Neural progenitor cell (in vitro differentiated cells): ENCODE measurements at regions not wholly inside any gene's neighbourhood (a gene's known extent, or its start where the extent isn't known, plus 50 kb on each side); places are given as distances from the start of the nearest gene placed in this dataset.

Experiments
- DNase-seq: peaks from one replicate; pipeline ENCODE4 v3.0.0-alpha.2; 2016; ENCODE audit warnings: low spot score
- H2AFZ ChIP-seq: fragments of 200-600 bp; sonication (generic); replicated peaks from 2 replicates; pipeline ENCODE4 v1.6.1; 2016; ENCODE audit warnings: antibody characterized with exemption
- H3F3A ChIP-seq: fragments of 200-600 bp; sonication (generic); 2 replicates; pipeline ENCODE4 v1.6.1; 2016; ENCODE audit warnings: antibody characterized with exemption, low read depth
- H3K27ac ChIP-seq: fragments of 200-600 bp; sonication (generic); 2 replicates; pipeline ENCODE4 v1.5.1; 2016; ENCODE audit warnings: mild to moderate bottlenecking
- H3K27me3 ChIP-seq: fragments of 200-600 bp; sonication (generic); 2 replicates; pipeline ENCODE4 v1.6.1; 2016; ENCODE audit warnings: mild to moderate bottlenecking, moderate library complexity
- H3K36me3 ChIP-seq: fragments of 200-600 bp; sonication (generic); 2 replicates; pipeline ENCODE4 v1.5.1; 2016
- H3K4me1 ChIP-seq: fragments of 200-600 bp; sonication (generic); 2 replicates; pipeline ENCODE4 v1.6.1; 2016; ENCODE audit warnings: mixed run types
- H3K4me2 ChIP-seq: fragments of 200-600 bp; sonication (generic); 2 replicates; pipeline ENCODE4 v1.6.1; 2016
- H3K4me3 ChIP-seq: fragments of 200-600 bp; sonication (generic); 2 replicates; pipeline ENCODE4 v1.5.1; 2016
- H3K79me2 ChIP-seq: fragments of 200-600 bp; sonication (generic); 2 replicates; pipeline ENCODE4 v1.6.1; 2016; ENCODE audit warnings: low read depth
- H3K9ac ChIP-seq: fragments of 200-600 bp; sonication (generic); 2 replicates; pipeline ENCODE4 v1.6.1; 2016
- H3K9me3 ChIP-seq: fragments of 200-600 bp; sonication (generic); 2 replicates; pipeline ENCODE4 v1.5.1; 2016; ENCODE audit warnings: low read depth
- H4K20me1 ChIP-seq: fragments of 200-600 bp; sonication (generic); 2 replicates; pipeline ENCODE4 v1.6.1; 2016; ENCODE audit warnings: low read depth
- H3K27ac Mint-ChIP-seq: 3 replicates; pipeline ENCODE4 v1.8.0; 2021; ENCODE audit warnings: mixed read lengths
- H3K27me3 Mint-ChIP-seq: 2 replicates; pipeline ENCODE4 v1.8.0; 2022; ENCODE audit warnings: low read depth, mild to moderate bottlenecking, inconsistent platforms, moderate library complexity, mixed read lengths; ENCODE audit not compliant: insufficient read depth
- H3K36me3 Mint-ChIP-seq: 3 replicates; pipeline ENCODE4 v1.8.0; 2021; ENCODE audit warnings: mixed read lengths
- H3K4me1 Mint-ChIP-seq: 3 replicates; pipeline ENCODE4 v1.8.0; 2021; ENCODE audit warnings: mixed read lengths
- H3K4me3 Mint-ChIP-seq: 3 replicates; pipeline ENCODE4 v1.8.0; 2021; ENCODE audit warnings: mild to moderate bottlenecking, moderate library complexity, mixed read lengths
- H3K9me3 Mint-ChIP-seq: 3 replicates; pipeline ENCODE4 v1.8.0; 2020; ENCODE audit warnings: mixed read lengths
- EZH2 ChIP-seq: fragments of 200-600 bp; sonication (generic); IDR thresholded peaks from 2 replicates; pipeline ENCODE4 v1.6.1; 2017; ENCODE audit warnings: antibody characterized with exemption, mild to moderate bottlenecking, moderate library complexity
- EZH2phosphoT487 ChIP-seq: fragments of 200-600 bp; sonication (generic); IDR thresholded peaks from 2 replicates; pipeline ENCODE4 v1.6.1; 2017; ENCODE audit warnings: antibody characterized with exemption
- TF ChIP-seq, protein P1 (sequence below): fragments of 200-600 bp; sonication (generic); IDR thresholded peaks from 2 replicates; pipeline ENCODE4 v1.5.1; 2017; ENCODE audit warnings: antibody characterized with exemption, mild to moderate bottlenecking

DNA sequence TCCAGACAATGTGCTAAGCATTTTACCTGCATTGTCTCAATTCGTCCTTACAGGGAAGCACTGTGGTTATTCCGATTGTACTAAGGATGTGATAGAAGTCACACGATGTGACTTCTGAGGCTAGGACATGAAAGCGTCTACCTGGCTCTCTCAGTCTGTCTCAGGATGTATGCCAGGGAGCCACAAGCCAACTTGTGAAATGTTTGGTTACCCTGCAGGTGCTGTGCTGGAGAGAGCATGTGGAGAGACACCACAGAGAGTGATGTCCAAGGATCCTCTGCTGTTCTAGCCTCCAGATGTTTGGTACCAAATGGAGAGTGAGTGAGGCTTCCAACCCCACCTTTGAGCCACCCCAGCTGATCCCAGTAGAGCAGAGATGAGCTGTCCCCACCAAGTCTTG, 120.1 kb upstream of the IL12B start:
- no peaks in the 10 kb centered on the region for H3F3A ChIP-seq
- no peak overlapping the region for H3K9ac ChIP-seq
- H3K9me3 ChIP-seq, result no peaks in the 10 kb centered on the region
- H3K4me2 ChIP-seq, result no peak overlapping the region
- H3K27ac ChIP-seq, result no peak overlapping the region
- no peaks in the 10 kb centered on the region for H4K20me1 ChIP-seq
- Mint-ChIP-seq H3K27me3 (peaks cover 10% of the 10 kb centered on the region), H3K4me3 (no peak overlapping the region), H3K27ac (no peak overlapping the region), H3K9me3 (no peaks in the 10 kb centered on the region), H3K4me1 (no peaks in the 10 kb centered on the region), H3K36me3 (no peaks in the 10 kb centered on the region)
- no peaks in the 10 kb centered on the region for H3K4me1 ChIP-seq
- H2AFZ ChIP-seq, result no peak overlapping the region
- no peaks in the 10 kb centered on the region for H3K27me3 ChIP-seq
- H3K4me3 ChIP-seq, result no peak overlapping the region
- TF ChIP-seq EZH2phosphoT487 (no peak), EZH2 (no peak)
- TF ChIP-seq, protein P1, sequence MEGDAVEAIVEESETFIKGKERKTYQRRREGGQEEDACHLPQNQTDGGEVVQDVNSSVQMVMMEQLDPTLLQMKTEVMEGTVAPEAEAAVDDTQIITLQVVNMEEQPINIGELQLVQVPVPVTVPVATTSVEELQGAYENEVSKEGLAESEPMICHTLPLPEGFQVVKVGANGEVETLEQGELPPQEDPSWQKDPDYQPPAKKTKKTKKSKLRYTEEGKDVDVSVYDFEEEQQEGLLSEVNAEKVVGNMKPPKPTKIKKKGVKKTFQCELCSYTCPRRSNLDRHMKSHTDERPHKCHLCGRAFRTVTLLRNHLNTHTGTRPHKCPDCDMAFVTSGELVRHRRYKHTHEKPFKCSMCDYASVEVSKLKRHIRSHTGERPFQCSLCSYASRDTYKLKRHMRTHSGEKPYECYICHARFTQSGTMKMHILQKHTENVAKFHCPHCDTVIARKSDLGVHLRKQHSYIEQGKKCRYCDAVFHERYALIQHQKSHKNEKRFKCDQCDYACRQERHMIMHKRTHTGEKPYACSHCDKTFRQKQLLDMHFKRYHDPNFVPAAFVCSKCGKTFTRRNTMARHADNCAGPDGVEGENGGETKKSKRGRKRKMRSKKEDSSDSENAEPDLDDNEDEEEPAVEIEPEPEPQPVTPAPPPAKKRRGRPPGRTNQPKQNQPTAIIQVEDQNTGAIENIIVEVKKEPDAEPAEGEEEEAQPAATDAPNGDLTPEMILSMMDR, result no peak
- no peaks in the 10 kb centered on the region for H3K79me2 ChIP-seq
- no peaks in the 10 kb centered on the region for H3K36me3 ChIP-seq
- DNase-seq, result no peak

DNA sequence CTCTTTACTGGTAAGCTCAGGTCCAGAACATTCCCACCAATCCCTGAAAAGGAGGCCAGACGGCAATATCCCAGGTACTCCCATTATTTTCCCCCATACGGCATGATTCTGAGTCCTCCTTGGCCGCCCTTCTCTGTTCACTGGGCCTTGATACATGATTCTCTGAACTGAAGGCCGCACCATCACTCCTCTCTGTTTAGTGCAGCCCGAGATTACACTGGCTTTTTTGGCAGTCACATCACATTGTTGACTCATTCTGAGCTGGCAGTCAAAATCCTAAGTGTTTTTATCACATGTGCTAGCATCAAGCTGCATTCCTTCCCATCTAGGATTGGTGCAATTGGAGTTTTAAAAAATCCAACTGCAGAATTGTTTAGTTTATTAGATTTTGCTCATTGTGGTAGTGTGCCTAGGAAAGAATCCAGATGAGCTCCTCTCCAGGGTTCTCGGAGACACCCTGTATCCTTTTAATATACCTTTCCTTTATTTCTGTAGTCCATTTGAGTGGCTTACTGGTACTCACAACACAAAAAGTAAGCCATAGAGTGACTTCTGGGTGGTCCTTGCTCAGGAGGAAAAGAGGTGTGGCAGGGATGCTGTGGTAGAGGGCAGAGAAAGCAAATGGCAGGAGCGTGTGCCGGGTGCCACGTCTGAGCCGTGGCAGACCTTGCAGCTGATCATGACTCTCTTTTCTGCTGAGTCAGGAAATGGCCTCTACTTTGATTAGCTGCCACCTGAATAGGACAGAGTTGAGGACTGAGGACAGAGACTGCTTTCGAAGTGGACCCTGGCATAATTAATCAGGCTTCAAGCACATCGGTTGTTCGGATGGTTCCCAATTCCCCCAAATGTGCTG, 121.1 kb upstream of the IL12B start:
- Histone ChIP-seq H2AFZ (no peak overlapping the region), H3K4me1 (no peaks in the 10 kb centered on the region)

DNA sequence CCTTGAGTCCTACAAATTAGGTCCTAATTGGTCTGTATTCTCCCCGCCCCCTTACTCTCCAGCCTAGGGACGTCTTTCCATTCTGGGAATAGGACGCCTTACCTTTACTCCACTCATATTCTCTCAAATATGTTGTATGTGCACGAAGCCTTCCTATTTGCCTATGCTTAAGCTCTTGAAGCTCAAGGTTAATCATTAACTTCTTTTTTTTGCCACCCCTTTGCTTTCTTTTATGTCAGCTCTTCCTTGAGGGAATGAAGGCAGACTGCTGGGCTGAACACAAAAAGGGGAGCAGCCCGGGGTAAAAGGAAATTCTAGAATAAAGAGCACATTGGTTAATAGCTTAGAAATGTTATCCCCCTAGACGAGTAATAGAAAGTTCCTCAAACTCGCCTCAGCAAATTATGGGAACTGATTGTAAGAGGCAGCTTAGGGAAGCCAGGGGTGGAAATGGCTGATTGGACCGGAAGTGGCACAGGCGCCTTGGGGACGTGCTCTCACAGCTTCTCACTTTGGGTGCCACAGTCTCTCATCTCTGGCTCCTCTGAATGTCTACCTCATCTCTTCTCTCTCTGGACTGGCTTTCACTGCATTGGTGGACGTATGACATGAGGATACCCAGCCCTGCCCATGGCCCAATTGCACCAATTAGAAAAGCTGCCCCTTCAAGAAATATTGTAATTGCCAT, 122.3 kb upstream of the IL12B start:
- H3K4me1 ChIP-seq, result no peaks in the 10 kb centered on the region
- H3K36me3 Mint-ChIP-seq, result no peaks in the 10 kb centered on the region
- H3K79me2 ChIP-seq, result no peaks in the 10 kb centered on the region
- no peak for DNase-seq
- no peaks in the 10 kb centered on the region for H3K4me1 Mint-ChIP-seq
- H3F3A ChIP-seq, result no peaks in the 10 kb centered on the region
- no peaks in the 10 kb centered on the region for H3K9me3 ChIP-seq
- H3K9ac ChIP-seq, result no peak overlapping the region
- no peak overlapping the region for H3K27ac Mint-ChIP-seq
- no peaks in the 10 kb centered on the region for H3K27me3 ChIP-seq
- no peak overlapping the region for H3K4me3 Mint-ChIP-seq
- H4K20me1 ChIP-seq, result no peaks in the 10 kb centered on the region
- no peak overlapping the region for H2AFZ ChIP-seq
- no peaks in the 10 kb centered on the region for H3K36me3 ChIP-seq
- no peaks in the 10 kb centered on the region for H3K9me3 Mint-ChIP-seq
- H3K27me3 Mint-ChIP-seq, result peaks cover 6% of the 10 kb centered on the region
- no peak for TF ChIP-seq EZH2
- no peak for TF ChIP-seq EZH2phosphoT487
- TF ChIP-seq, protein P1, result no peak
- no peak overlapping the region for H3K4me3 ChIP-seq
- no peak overlapping the region for H3K27ac ChIP-seq
- no peak overlapping the region for H3K4me2 ChIP-seq

More for the DNA sequence above, 121.1 kb upstream of the IL12B start:
- H3K27ac ChIP-seq, result no peak overlapping the region
- Mint-ChIP-seq H3K4me3 (no peak overlapping the region), H3K27ac (no peak overlapping the region), H3K4me1 (no peaks in the 10 kb centered on the region), H3K27me3 (peaks cover 8% of the 10 kb centered on the region), H3K9me3 (no peaks in the 10 kb centered on the region), H3K36me3 (no peaks in the 10 kb centered on the region)
- no peak overlapping the region for H3K4me3 ChIP-seq
- H3K36me3 ChIP-seq, result no peaks in the 10 kb centered on the region
- H3K9ac ChIP-seq, result no peak overlapping the region
- no peaks in the 10 kb centered on the region for H3K9me3 ChIP-seq
- no peaks in the 10 kb centered on the region for H4K20me1 ChIP-seq
- H3K27me3 ChIP-seq, result no peaks in the 10 kb centered on the region
- H3K79me2 ChIP-seq, result no peaks in the 10 kb centered on the region
- no peak for TF ChIP-seq EZH2
- TF ChIP-seq EZH2phosphoT487, result no peak
- TF ChIP-seq, protein P1, result no peak
- H3F3A ChIP-seq, result no peaks in the 10 kb centered on the region
- H3K4me2 ChIP-seq, result no peak overlapping the region
- no peak for DNase-seq
